ENCODE measurements at regions not wholly inside any gene's neighbourhood (a gene's known extent, or its start where the extent isn't known, plus 50 kb on each side); places are given as distances from the start of the nearest gene placed in this dataset.
A peak's percentile ranks its signal among the peaks of the same experiment; 100 is the strongest.

GRCh38 chr18:78154444-78154843 lies 825.2 kb upstream of the SALL3 start:
- Histone ChIP-seq H3K4me3 (ENCODE audit: low read depth in 1 of 2, low read length in 2 of 2) (no peak overlapping the region), H3K27ac (ENCODE audit: low read depth in 2 of 2, low read length in 1 of 2) (no peak overlapping the region), H3K36me3 (ENCODE audit: control insufficient read depth in 2 of 2, insufficient read depth in 2 of 2, low read length in 1 of 2) (no peaks in the 10 kb centered on the region), H3K9me3 (ENCODE audit: control insufficient read depth in 2 of 2, insufficient read depth in 1 of 2, low read depth in 1 of 2, low read length in 1 of 2) (no peaks in the 10 kb centered on the region), H3K4me1 (ENCODE audit: control insufficient read depth in 2 of 2, insufficient read depth in 2 of 2, low read length in 1 of 2) (no peaks in the 10 kb centered on the region), H3K27me3 (ENCODE audit: control insufficient read depth in 1 of 2, insufficient read depth in 2 of 2, low read length in 2 of 2) (no peaks in the 10 kb centered on the region)
- 80 to 84% methylated on average over 9 of the region's 9 CpGs for WGBS, 2 donors

GRCh38 chr18:78154853-78155252 lies 824.8 kb upstream of the SALL3 start:
- Histone ChIP-seq H3K27me3 (ENCODE audit: control insufficient read depth in 1 of 2, insufficient read depth in 2 of 2, low read length in 2 of 2) (no peaks in the 10 kb centered on the region), H3K9me3 (ENCODE audit: control insufficient read depth in 2 of 2, insufficient read depth in 1 of 2, low read depth in 1 of 2, low read length in 1 of 2) (no peaks in the 10 kb centered on the region), H3K36me3 (ENCODE audit: control insufficient read depth in 2 of 2, insufficient read depth in 2 of 2, low read length in 1 of 2) (no peaks in the 10 kb centered on the region), H3K27ac (ENCODE audit: low read depth in 2 of 2, low read length in 1 of 2) (no peak overlapping the region), H3K4me1 (ENCODE audit: control insufficient read depth in 2 of 2, insufficient read depth in 2 of 2, low read length in 1 of 2) (no peaks in the 10 kb centered on the region), H3K4me3 (ENCODE audit: low read depth in 1 of 2, low read length in 2 of 2) (no peak overlapping the region)
- WGBS, 2 donors = 44 to 49% methylated on average over 4 of the region's 4 CpGs

GRCh38 chr18:78156466-78156865 lies 823.2 kb upstream of the SALL3 start:
- Histone ChIP-seq H3K4me3 (ENCODE audit: low read depth in 1 of 2, low read length in 2 of 2) (no peak overlapping the region), H3K36me3 (ENCODE audit: control insufficient read depth in 2 of 2, insufficient read depth in 2 of 2, low read length in 1 of 2) (no peaks in the 10 kb centered on the region), H3K4me1 (ENCODE audit: control insufficient read depth in 2 of 2, insufficient read depth in 2 of 2, low read length in 1 of 2) (no peaks in the 10 kb centered on the region), H3K27me3 (ENCODE audit: control insufficient read depth in 1 of 2, insufficient read depth in 2 of 2, low read length in 2 of 2) (no peaks in the 10 kb centered on the region), H3K27ac (ENCODE audit: low read depth in 2 of 2, low read length in 1 of 2) (no peak overlapping the region), H3K9me3 (ENCODE audit: control insufficient read depth in 2 of 2, insufficient read depth in 1 of 2, low read depth in 1 of 2, low read length in 1 of 2) (no peaks in the 10 kb centered on the region)
- WGBS, 2 donors = 67 to 70% methylated on average over 1 of the region's 1 CpG

- Histone ChIP-seq H3K27ac (ENCODE audit: low read depth in 2 of 2, low read length in 1 of 2) (no peak overlapping the region), H3K4me1 (ENCODE audit: control insufficient read depth in 2 of 2, insufficient read depth in 2 of 2, low read length in 1 of 2) (no peaks in the 10 kb centered on the region), H3K4me3 (ENCODE audit: low read depth in 1 of 2, low read length in 2 of 2) (no peak overlapping the region), H3K27me3 (ENCODE audit: control insufficient read depth in 1 of 2, insufficient read depth in 2 of 2, low read length in 2 of 2) (no peaks in the 10 kb centered on the region), H3K9me3 (ENCODE audit: control insufficient read depth in 2 of 2, insufficient read depth in 1 of 2, low read depth in 1 of 2, low read length in 1 of 2) (no peaks in the 10 kb centered on the region), H3K36me3 (ENCODE audit: control insufficient read depth in 2 of 2, insufficient read depth in 2 of 2, low read length in 1 of 2) (no peaks in the 10 kb centered on the region)
- 90 to 92% methylated on average over 17 of the region's 17 CpGs for WGBS, 2 donors
Measured at GRCh38 chr18:78158943-78159342, 820.7 kb upstream of the SALL3 start.

- WGBS, 2 donors = 82 to 90% methylated on average over 8 of the region's 8 CpGs
- H3K27ac ChIP-seq (ENCODE audit: low read depth in 2 of 2, low read length in 1 of 2) = no peak overlapping the region
- H3K27me3 ChIP-seq (ENCODE audit: control insufficient read depth in 1 of 2, insufficient read depth in 2 of 2, low read length in 2 of 2) = no peaks in the 10 kb centered on the region
Measured at GRCh38 chr18:78159397-78159796, 820.2 kb upstream of the SALL3 start.

GRCh38 chr18:78160961-78161656 lies 818.5 kb upstream of the SALL3 start:
- H3K27me3 ChIP-seq (ENCODE audit: control insufficient read depth in 1 of 2, insufficient read depth in 2 of 2, low read length in 2 of 2) = no peaks in the 10 kb centered on the region
- H3K27ac ChIP-seq (ENCODE audit: low read depth in 2 of 2, low read length in 1 of 2) = peak overlapping the region in 1 of 2 donors; percentile 14
- H3K9me3 ChIP-seq (ENCODE audit: control insufficient read depth in 2 of 2, insufficient read depth in 1 of 2, low read depth in 1 of 2, low read length in 1 of 2) = no peaks in the 10 kb centered on the region
- peaks cover 0 to 5% of the 10 kb centered on the region in 2 donors for H3K4me1 ChIP-seq (ENCODE audit: control insufficient read depth in 2 of 2, insufficient read depth in 2 of 2, low read length in 1 of 2)
- 29 to 47% methylated on average over 11 of the region's 11 CpGs for WGBS, 2 donors
- H3K36me3 ChIP-seq (ENCODE audit: control insufficient read depth in 2 of 2, insufficient read depth in 2 of 2, low read length in 1 of 2) = no peaks in the 10 kb centered on the region
- H3K4me3 ChIP-seq (ENCODE audit: low read depth in 1 of 2, low read length in 2 of 2) = no peak overlapping the region

More at GRCh38 chr18:78159397-78159796, 820.2 kb upstream of the SALL3 start:
- Histone ChIP-seq H3K4me3 (ENCODE audit: low read depth in 1 of 2, low read length in 2 of 2) (no peak overlapping the region), H3K9me3 (ENCODE audit: control insufficient read depth in 2 of 2, insufficient read depth in 1 of 2, low read depth in 1 of 2, low read length in 1 of 2) (no peaks in the 10 kb centered on the region), H3K4me1 (ENCODE audit: control insufficient read depth in 2 of 2, insufficient read depth in 2 of 2, low read length in 1 of 2) (no peaks in the 10 kb centered on the region), H3K36me3 (ENCODE audit: control insufficient read depth in 2 of 2, insufficient read depth in 2 of 2, low read length in 1 of 2) (no peaks in the 10 kb centered on the region)

- no peaks in the 10 kb centered on the region for H3K36me3 ChIP-seq (ENCODE audit: control insufficient read depth in 2 of 2, insufficient read depth in 2 of 2, low read length in 1 of 2)
- WGBS, 2 donors = 47 to 52% methylated on average over 7 of the region's 7 CpGs
- peaks cover 0 to 5% of the 10 kb centered on the region in 2 donors for H3K4me1 ChIP-seq (ENCODE audit: control insufficient read depth in 2 of 2, insufficient read depth in 2 of 2, low read length in 1 of 2)
- no peak overlapping the region for H3K27ac ChIP-seq (ENCODE audit: low read depth in 2 of 2, low read length in 1 of 2)
- no peak overlapping the region for H3K4me3 ChIP-seq (ENCODE audit: low read depth in 1 of 2, low read length in 2 of 2)
- H3K9me3 ChIP-seq (ENCODE audit: control insufficient read depth in 2 of 2, insufficient read depth in 1 of 2, low read depth in 1 of 2, low read length in 1 of 2) = no peaks in the 10 kb centered on the region
- H3K27me3 ChIP-seq (ENCODE audit: control insufficient read depth in 1 of 2, insufficient read depth in 2 of 2, low read length in 2 of 2) = no peaks in the 10 kb centered on the region
Measured at GRCh38 chr18:78165525-78165924, 814.1 kb upstream of the SALL3 start.

GRCh38 chr18:78168526-78168925 lies 811.1 kb upstream of the SALL3 start:
- Histone ChIP-seq H3K27ac (ENCODE audit: low read depth in 2 of 2, low read length in 1 of 2) (no peak overlapping the region), H3K4me1 (ENCODE audit: control insufficient read depth in 2 of 2, insufficient read depth in 2 of 2, low read length in 1 of 2) (peaks cover 0 to 5% of the 10 kb centered on the region in 2 donors), H3K27me3 (ENCODE audit: control insufficient read depth in 1 of 2, insufficient read depth in 2 of 2, low read length in 2 of 2) (no peaks in the 10 kb centered on the region), H3K36me3 (ENCODE audit: control insufficient read depth in 2 of 2, insufficient read depth in 2 of 2, low read length in 1 of 2) (no peaks in the 10 kb centered on the region), H3K9me3 (ENCODE audit: control insufficient read depth in 2 of 2, insufficient read depth in 1 of 2, low read depth in 1 of 2, low read length in 1 of 2) (no peaks in the 10 kb centered on the region), H3K4me3 (ENCODE audit: low read depth in 1 of 2, low read length in 2 of 2) (no peak overlapping the region)
- 44 to 50% methylated on average over 1 of the region's 1 CpG for WGBS, 2 donors

GRCh38 chr18:78169174-78169864 lies 810.3 kb upstream of the SALL3 start:
- Histone ChIP-seq H3K4me3 (ENCODE audit: low read depth in 1 of 2, low read length in 2 of 2) (no peak overlapping the region), H3K4me1 (ENCODE audit: control insufficient read depth in 2 of 2, insufficient read depth in 2 of 2, low read length in 1 of 2) (peaks cover 0 to 5% of the 10 kb centered on the region in 2 donors), H3K27ac (ENCODE audit: low read depth in 2 of 2, low read length in 1 of 2) (no peak overlapping the region), H3K9me3 (ENCODE audit: control insufficient read depth in 2 of 2, insufficient read depth in 1 of 2, low read depth in 1 of 2, low read length in 1 of 2) (no peaks in the 10 kb centered on the region), H3K27me3 (ENCODE audit: control insufficient read depth in 1 of 2, insufficient read depth in 2 of 2, low read length in 2 of 2) (no peaks in the 10 kb centered on the region), H3K36me3 (ENCODE audit: control insufficient read depth in 2 of 2, insufficient read depth in 2 of 2, low read length in 1 of 2) (no peaks in the 10 kb centered on the region)
- 72 to 77% methylated on average over 13 of the region's 13 CpGs for WGBS, 2 donors

GRCh38 chr18:78171954-78172353 lies 807.7 kb upstream of the SALL3 start:
- 70 to 75% methylated on average over 6 of the region's 6 CpGs for WGBS, 2 donors
- no peak overlapping the region for H3K27ac ChIP-seq (ENCODE audit: low read depth in 2 of 2, low read length in 1 of 2)
- no peak overlapping the region for H3K4me3 ChIP-seq (ENCODE audit: low read depth in 1 of 2, low read length in 2 of 2)
- H3K36me3 ChIP-seq (ENCODE audit: control insufficient read depth in 2 of 2, insufficient read depth in 2 of 2, low read length in 1 of 2) = no peaks in the 10 kb centered on the region
- no peaks in the 10 kb centered on the region for H3K9me3 ChIP-seq (ENCODE audit: control insufficient read depth in 2 of 2, insufficient read depth in 1 of 2, low read depth in 1 of 2, low read length in 1 of 2)
- H3K4me1 ChIP-seq (ENCODE audit: control insufficient read depth in 2 of 2, insufficient read depth in 2 of 2, low read length in 1 of 2) = no peaks in the 10 kb centered on the region
- no peaks in the 10 kb centered on the region for H3K27me3 ChIP-seq (ENCODE audit: control insufficient read depth in 1 of 2, insufficient read depth in 2 of 2, low read length in 2 of 2)
